ENCODE measurements at regions not wholly inside any gene's neighbourhood (a gene's known extent, or its start where the extent isn't known, plus 50 kb on each side); places are given as distances from the start of the nearest gene placed in this dataset.
"Not testable (repeated sequence)": the region's sequence is repeated elsewhere in the genome, so short reads cannot be mapped to it uniquely, and the experiment has no call there.

GRCh38 chr12:83313322-83313721 is 626.6 kb downstream of the TMTC2 start:
- DNase-seq, result no peak

GRCh38 chr12:83276904-83277303 is 590.2 kb downstream of the TMTC2 start:
- DNase-seq, result no peak

- DNase-seq, result no peak
Observed at GRCh38 chr12:83271201-83271600, 584.5 kb downstream of the TMTC2 start.

GRCh38 chr12:83265808-83266207 is 579.1 kb downstream of the TMTC2 start:
- DNase-seq, result no peak

GRCh38 chr12:83261998-83262397 is 575.3 kb downstream of the TMTC2 start:
- DNase-seq, result no peak

GRCh38 chr12:83260126-83260525 is 573.4 kb downstream of the TMTC2 start:
- not testable (repeated sequence) for DNase-seq

GRCh38 chr12:83257726-83258125 is 571.0 kb downstream of the TMTC2 start:
- no peak for DNase-seq

GRCh38 chr12:83256562-83256961 is 569.9 kb downstream of the TMTC2 start:
- no peak for DNase-seq

- DNase-seq, result no peak
Observed at GRCh38 chr12:83250866-83251265, 564.2 kb downstream of the TMTC2 start.

- DNase-seq, result no peak
Observed at GRCh38 chr12:83245156-83245555, 558.5 kb downstream of the TMTC2 start.

GRCh38 chr12:83244001-83244400 is 557.3 kb downstream of the TMTC2 start:
- no peak for DNase-seq

- not testable (repeated sequence) for DNase-seq
Observed at GRCh38 chr12:83233987-83234386, 547.3 kb downstream of the TMTC2 start.

- not testable (repeated sequence) for DNase-seq
Observed at GRCh38 chr12:83226960-83227359, 540.3 kb downstream of the TMTC2 start.

GRCh38 chr12:83225806-83226205 is 539.1 kb downstream of the TMTC2 start:
- DNase-seq, result no peak

GRCh38 chr12:83224012-83224411 is 537.3 kb downstream of the TMTC2 start:
- DNase-seq, result no peak

GRCh38 chr12:83220774-83221173 is 534.1 kb downstream of the TMTC2 start:
- DNase-seq, result no peak

GRCh38 chr12:83216230-83216629 is 529.5 kb downstream of the TMTC2 start:
- DNase-seq, result no peak

- no peak for DNase-seq
Observed at GRCh38 chr12:83214185-83214584, 527.5 kb downstream of the TMTC2 start.

- DNase-seq, result no peak
Observed at GRCh38 chr12:83210933-83211332, 524.2 kb downstream of the TMTC2 start.

GRCh38 chr12:83199069-83199468 is 512.4 kb downstream of the TMTC2 start:
- DNase-seq, result no peak

- DNase-seq, result no peak
Observed at GRCh38 chr12:83198291-83199015, 511.7 kb downstream of the TMTC2 start.

- DNase-seq, result no peak
Observed at GRCh38 chr12:83197483-83197914, 510.8 kb downstream of the TMTC2 start.

- no peak for DNase-seq
Observed at GRCh38 chr12:83196694-83197350, 510.1 kb downstream of the TMTC2 start.

GRCh38 chr12:83190631-83191390 is 504.1 kb downstream of the TMTC2 start:
- DNase-seq, result no peak

Data from NCI-H187 treated with DMSO at 0.1 percent for 48 hours (cell line).